HepG2 (cell line): ENCODE measurements at regions not wholly inside any gene's neighbourhood (a gene's known extent, or its start where the extent isn't known, plus 50 kb on each side); places are given as distances from the start of the nearest gene placed in this dataset.

Experiments
- CTCF ChIP-seq: sonication (generic); formaldehyde crosslinking; IDR thresholded peaks from 2 replicates; pipeline ENCODE4 v1.5.0; 2020; ENCODE audit warnings: mild to moderate bottlenecking, missing genetic modification reagents, moderate library complexity
- LCORL ChIP-seq, 2 experiments: fragments of 450-650 bp in 1 of 2; sonication (generic) in 1 of 2; formaldehyde crosslinking in 1 of 2; IDR thresholded peaks; 2 replicates each; pipeline versions ENCODE4 v1.5.0 to v1.6.1; 2017 to 2020; ENCODE audit warnings: antibody characterized with exemption in 1 of 2, missing genetic modification reagents in 1 of 2
- U2AF2 ChIP-seq: fragments of 200-400 bp; formaldehyde crosslinking; IDR thresholded peaks from 2 replicates; pipeline ENCODE4 v1.6.1; 2017; ENCODE audit warnings: low read depth, mild to moderate bottlenecking, low read length
- ZMAT3 ChIP-seq: sonication (generic); formaldehyde crosslinking; conservative IDR thresholded peaks from 2 replicates; pipeline ENCODE4 v1.7.0; 2021; ENCODE audit warnings: missing genetic modification reagents

GRCh38 chr1:189022015-189022414 is 1455.6 kb downstream of the BRINP3 start:
- TF ChIP-seq LCORL (IDR thresholded peaks at IDR 0.05) (no peak), LCORL (CRISPR knock-in tag; IDR thresholded peaks at IDR 0.05) (no peak), ZMAT3 (no peak), U2AF2 (no peak), CTCF (CRISPR knock-in tag) (no peak)
